ENCODE measurements at regions not wholly inside any gene's neighbourhood (a gene's known extent, or its start where the extent isn't known, plus 50 kb on each side); places are given as distances from the start of the nearest gene placed in this dataset.

DNA sequence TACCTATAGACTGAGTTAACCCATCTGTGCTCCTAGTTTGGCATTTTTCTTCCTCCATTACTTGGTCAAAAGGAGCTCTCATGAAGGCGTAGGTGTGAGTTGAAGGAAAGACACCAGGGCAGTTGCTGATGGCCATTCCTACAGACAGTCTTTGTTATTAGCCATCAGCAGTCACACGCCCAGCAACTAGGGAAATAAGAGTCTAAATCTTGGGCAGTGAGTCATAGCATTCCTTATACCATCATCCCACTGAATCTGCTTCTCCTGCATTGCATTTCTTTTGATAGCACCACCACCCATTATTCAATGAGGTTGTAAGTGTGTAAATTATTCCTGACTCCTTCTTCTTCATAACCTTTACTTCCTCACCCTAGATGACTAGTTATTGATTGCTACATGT lies 150.9 kb upstream of the IGF1 start:
- intact Hi-C loops (cut with micrococcal nuclease) (no loop called here), dilution Hi-C loops (cut with MboI; ENCODE audit: extremely low pct_ligation_motif_present, low sequenced_read_pairs) (no loop called here)
- DNase-seq (ENCODE audit: low read depth, low spot score): no peak
- H3K9me1 ChIP-seq (replicated peaks; ENCODE audit: control insufficient read depth, extremely low read depth, insufficient read depth, low read length): no peaks in the 10 kb centered on the region
- FAIRE-seq: no peak
- no peaks in the 10 kb centered on the region for H3K36me3 ChIP-seq (ENCODE audit: control insufficient read depth in 2 of 2, extremely low read depth in 1 of 2, insufficient read depth in 2 of 2, low read length in 2 of 2)
- H2AFZ ChIP-seq (ENCODE audit: low read depth, low read length): no peak overlapping the region
- H3K4me3 ChIP-seq (replicated peaks in 1 of 3; ENCODE audit: insufficient read depth in 1 of 3, low read depth in 1 of 3, low read length in 3 of 3): no peak overlapping the region
- ChIA-PET CTCF (no interaction called here), POLR2A (no interaction called here)
- BruUV-seq (replicated peaks): no TSS peak
- no peaks in the 10 kb centered on the region for H3K27me3 ChIP-seq (ENCODE audit: control insufficient read depth in 2 of 2, insufficient read depth in 2 of 2, low read length in 2 of 2)
- H3K79me2 ChIP-seq (ENCODE audit: control insufficient read depth, insufficient read depth, low read length): no peaks in the 10 kb centered on the region
- no peak overlapping the region for H3K27ac ChIP-seq (ENCODE audit: insufficient read depth, low read depth, low read length)
- TF ChIP-seq GATA2 (IDR thresholded peaks at IDR 0.05; ENCODE audit: insufficient read depth, insufficient read length, low read depth, low read length): no peak
- no peak for TF ChIP-seq POLR2A (IDR thresholded peaks at IDR 0.05; ENCODE audit: low read depth, low read length)
- TF ChIP-seq JUN (IDR thresholded peaks at IDR 0.05; ENCODE audit: borderline replicate concordance, insufficient read depth, insufficient read length, low read depth): no peak
- TF ChIP-seq POLR2AphosphoS5 (IDR thresholded peaks at IDR 0.05; ENCODE audit: insufficient read depth, low read depth, low read length): no peak
- peaks cover 3% of the 10 kb centered on the region for H3K9me3 ChIP-seq (replicated peaks; ENCODE audit: control insufficient read depth, insufficient read depth, low read length)
- no peaks in the 10 kb centered on the region for H4K20me1 ChIP-seq (replicated peaks; ENCODE audit: control insufficient read depth, extremely low read depth, insufficient read depth, low read length)
- H3K4me1 ChIP-seq (ENCODE audit: control insufficient read depth, extremely low read depth, insufficient read depth, low read length): no peaks in the 10 kb centered on the region
- H3K9ac ChIP-seq (replicated peaks; ENCODE audit: extremely low read depth, insufficient read depth, low read length): no peak overlapping the region
- H3K4me2 ChIP-seq (ENCODE audit: insufficient read depth, low read length): no peak overlapping the region

DNA sequence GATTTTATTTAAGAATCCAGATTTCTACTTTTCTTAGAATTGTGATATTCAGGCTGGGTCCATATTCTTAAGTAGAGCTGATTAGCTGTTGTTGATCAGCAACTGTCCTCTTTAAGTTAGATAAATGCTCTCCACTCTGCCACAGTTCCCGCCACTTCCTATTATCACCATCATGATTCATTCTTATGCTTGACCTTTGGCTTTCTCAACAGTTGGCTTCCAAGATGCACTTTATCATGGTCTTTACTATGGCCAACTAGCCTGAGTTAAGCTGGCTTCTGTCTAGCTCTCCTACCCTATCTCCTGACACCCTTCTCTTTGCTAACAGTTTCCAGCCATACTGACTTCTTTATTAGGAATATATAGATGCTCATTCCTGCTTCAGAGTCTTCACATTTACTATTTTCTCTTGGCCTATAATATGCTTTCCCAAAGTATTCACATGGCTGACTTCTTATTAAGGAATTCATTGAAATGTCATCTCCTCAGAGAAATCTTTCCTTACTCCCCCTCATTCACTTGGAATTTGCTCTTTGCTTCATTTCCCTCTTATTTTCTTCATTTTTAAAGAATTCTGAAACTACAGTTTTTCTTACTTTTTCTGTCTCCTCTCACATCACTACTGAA lies 149.0 kb upstream of the IGF1 start:
- no peaks in the 10 kb centered on the region for H3K9me1 ChIP-seq (replicated peaks; ENCODE audit: control insufficient read depth, extremely low read depth, insufficient read depth, low read length)
- DNase-seq (ENCODE audit: low read depth, low spot score) (no peak), FAIRE-seq (no peak)
- TF ChIP-seq CTCF (IDR thresholded peaks at IDR 0.05; ENCODE audit: extremely low read depth in 1 of 2, insufficient read depth in 1 of 2, low read depth in 1 of 2, low read length in 2 of 2) (no peak), JUN (IDR thresholded peaks at IDR 0.05; ENCODE audit: borderline replicate concordance, insufficient read depth, insufficient read length, low read depth) (no peak), POLR2AphosphoS5 (IDR thresholded peaks at IDR 0.05; ENCODE audit: insufficient read depth, low read depth, low read length) (no peak), POLR2A (IDR thresholded peaks at IDR 0.05; ENCODE audit: low read depth, low read length) (no peak), EZH2 (IDR thresholded peaks at IDR 0.05; ENCODE audit: borderline replicate concordance, low read depth, low read length, severe bottlenecking) (no peak), MAX (IDR thresholded peaks at IDR 0.05; ENCODE audit: insufficient read depth, insufficient read length) (no peak), FOS (IDR thresholded peaks at IDR 0.05; ENCODE audit: borderline replicate concordance, insufficient read depth, low read length) (no peak), GATA2 (IDR thresholded peaks at IDR 0.05; ENCODE audit: insufficient read depth, insufficient read length, low read depth, low read length) (no peak), MYC (IDR thresholded peaks at IDR 0.05; ENCODE audit: low read depth, low read length) (no peak)
- H3K9me3 ChIP-seq (replicated peaks; ENCODE audit: control insufficient read depth, insufficient read depth, low read length): peaks cover 3% of the 10 kb centered on the region
- CTCF ChIA-PET: no interaction called here
- dilution Hi-C loops (cut with MboI; ENCODE audit: extremely low pct_ligation_motif_present, low sequenced_read_pairs): no loop called here
- H3K9ac ChIP-seq (replicated peaks; ENCODE audit: extremely low read depth, insufficient read depth, low read length): no peak overlapping the region
- H3K4me3 ChIP-seq (replicated peaks in 1 of 3; ENCODE audit: insufficient read depth in 1 of 3, low read depth in 1 of 3, low read length in 3 of 3): no peak overlapping the region
- intact Hi-C loops (cut with micrococcal nuclease): no loop called here
- H3K79me2 ChIP-seq (ENCODE audit: control insufficient read depth, insufficient read depth, low read length): no peaks in the 10 kb centered on the region
- H3K4me1 ChIP-seq (ENCODE audit: control insufficient read depth, extremely low read depth, insufficient read depth, low read length): no peaks in the 10 kb centered on the region
- H3K36me3 ChIP-seq (ENCODE audit: control insufficient read depth in 2 of 2, extremely low read depth in 1 of 2, insufficient read depth in 2 of 2, low read length in 2 of 2): no peaks in the 10 kb centered on the region
- no peak overlapping the region for H2AFZ ChIP-seq (ENCODE audit: low read depth, low read length)
- no TSS peak for BruUV-seq (replicated peaks)
- POLR2A ChIA-PET: no interaction called here
- no peaks in the 10 kb centered on the region for H3K27me3 ChIP-seq (ENCODE audit: control insufficient read depth in 2 of 2, insufficient read depth in 2 of 2, low read length in 2 of 2)
- no peak overlapping the region for H3K27ac ChIP-seq (ENCODE audit: insufficient read depth, low read depth, low read length)
- no peak overlapping the region for H3K4me2 ChIP-seq (ENCODE audit: insufficient read depth, low read length)
- H4K20me1 ChIP-seq (replicated peaks; ENCODE audit: control insufficient read depth, extremely low read depth, insufficient read depth, low read length): no peaks in the 10 kb centered on the region

Measured in endothelial cell of umbilical vein (primary cell).